Spleen (tissue), 7 donors: ENCODE measurements at regions not wholly inside any gene's neighbourhood (a gene's known extent, or its start where the extent isn't known, plus 50 kb on each side); places are given as distances from the start of the nearest gene placed in this dataset.

ENCODE experiments used
- CTCF ChIP-seq, 11 experiments: fragments of 200-600 bp in 7 of 11; fragments of 450-650 bp in 4 of 11; sonication (generic) in 4 of 11; IDR thresholded peaks in 8 of 11; conservative IDR thresholded peaks in 3 of 11; 1 replicate in 7 of 11; 2 replicates in 4 of 11; pipeline versions ENCODE4 v1.4.0 to v1.8.0; 2016 to 2021; ENCODE audit warnings: antibody characterized with exemption in 11 of 11, inconsistent platforms in 4 of 11, mild to moderate bottlenecking in 1 of 11
- POLR2A ChIP-seq, 3 donors: fragments of 450-650 bp; IDR thresholded peaks; one replicate each; pipeline ENCODE4 v1.5.1; 2017; ENCODE audit warnings: antibody characterized with exemption in 3 of 3, mild to moderate bottlenecking in 1 of 3
- donor health status: DM: no; HTN: no; CAD: no; lungs with moderate emphysema.
- donor health status: DM: no; HTN: no; CAD: no.
- donor health status: DM: no; HTN: no; CAD: no.

GRCh38 chr13:30143666-30144400 is 163.5 kb downstream of the KATNAL1 start:
- TF ChIP-seq CTCF (IDR thresholded peaks at IDR 0.05 in 8 of 11, conservative IDR thresholded peaks at IDR 0.05 in 3 of 11) (no peak), POLR2A (IDR thresholded peaks at IDR 0.05) (no peak)
